ENCODE measurements at regions not wholly inside any gene's neighbourhood (a gene's known extent, or its start where the extent isn't known, plus 50 kb on each side); places are given as distances from the start of the nearest gene placed in this dataset.
A peak's percentile ranks its signal among the peaks of the same experiment; 100 is the strongest.

GRCh38 chr6:25012657-25013056 lies 76.9 kb upstream of the RIPOR2 start:
- DNase-seq (ENCODE audit: low read depth): no peak

DNA sequence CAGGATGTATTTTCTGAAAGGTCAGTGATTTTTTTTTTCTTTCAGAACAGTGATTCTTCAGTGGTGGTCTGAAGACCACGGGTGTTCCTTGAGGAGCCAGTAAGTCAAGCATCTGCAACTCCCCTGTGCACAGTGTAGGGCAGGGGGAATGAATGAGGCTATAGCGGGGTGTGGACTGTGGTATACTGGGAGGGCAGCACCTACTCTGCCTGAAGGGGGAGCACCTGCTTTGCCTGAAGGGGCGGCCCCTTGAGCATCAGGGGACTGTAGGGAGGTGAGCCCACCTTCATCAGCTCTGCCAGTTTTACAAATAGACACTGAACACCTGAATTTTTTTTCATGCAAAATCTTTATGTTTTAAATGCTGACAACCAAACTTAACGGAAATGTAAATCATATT lies 77.5 kb upstream of the RIPOR2 start:
- DNase-seq (ENCODE audit: low read depth): no peak

DNA sequence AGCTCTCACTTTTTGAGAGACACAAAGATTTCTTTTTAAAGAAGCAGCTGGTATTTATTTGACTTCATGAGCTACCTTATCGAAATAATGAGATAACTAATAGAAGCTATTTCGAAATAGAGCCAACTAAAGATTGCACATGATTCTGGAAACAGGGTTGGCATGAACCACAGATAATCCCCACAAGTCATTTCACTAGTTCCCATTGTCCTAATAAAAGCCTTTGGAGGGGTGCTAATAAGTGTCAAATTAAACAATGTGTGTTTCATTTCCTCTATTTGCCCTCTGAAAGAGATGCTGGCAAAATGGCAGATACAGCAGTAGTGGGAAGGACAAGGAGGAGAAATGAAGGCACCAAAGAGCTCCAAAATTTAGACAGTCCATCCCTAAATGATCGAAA lies 78.6 kb upstream of the RIPOR2 start:
- DNase-seq (ENCODE audit: low read depth): no peak

- no peak for DNase-seq (ENCODE audit: low read depth)
These were observed 79.2 kb upstream of the RIPOR2 start for GRCh38 chr6:25014791-25015560.

- DNase-seq (ENCODE audit: low read depth): no peak
These were observed 80.4 kb upstream of the RIPOR2 start for GRCh38 chr6:25016014-25016720.

DNA sequence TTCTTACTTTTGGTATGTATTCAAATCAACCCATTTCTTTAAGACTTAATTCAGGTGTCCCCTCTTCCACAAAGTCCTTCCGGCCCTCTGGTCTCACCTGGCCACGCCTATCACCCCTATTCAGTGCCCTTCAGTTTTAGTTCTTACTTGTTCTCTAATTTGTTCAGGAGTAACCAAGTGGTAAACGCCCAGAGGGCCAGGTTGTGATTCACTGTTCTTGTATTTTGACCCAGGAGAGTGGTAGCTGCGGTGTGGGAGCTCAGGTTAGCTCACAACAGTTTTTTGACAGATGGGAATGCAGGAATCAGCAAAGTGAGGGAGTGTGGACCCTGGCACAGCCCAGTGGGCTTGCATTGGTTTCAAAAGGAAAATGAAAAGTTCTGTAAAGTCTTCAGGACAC lies 81.7 kb upstream of the RIPOR2 start:
- DNase-seq (ENCODE audit: low read depth): no peak

GRCh38 chr6:25017932-25018567 lies 82.3 kb upstream of the RIPOR2 start:
- DNase-seq (ENCODE audit: low read depth): peak; percentile 73

- no peak for DNase-seq (ENCODE audit: low read depth)
These were observed 82.8 kb upstream of the RIPOR2 start for GRCh38 chr6:25018568-25018954.

DNA sequence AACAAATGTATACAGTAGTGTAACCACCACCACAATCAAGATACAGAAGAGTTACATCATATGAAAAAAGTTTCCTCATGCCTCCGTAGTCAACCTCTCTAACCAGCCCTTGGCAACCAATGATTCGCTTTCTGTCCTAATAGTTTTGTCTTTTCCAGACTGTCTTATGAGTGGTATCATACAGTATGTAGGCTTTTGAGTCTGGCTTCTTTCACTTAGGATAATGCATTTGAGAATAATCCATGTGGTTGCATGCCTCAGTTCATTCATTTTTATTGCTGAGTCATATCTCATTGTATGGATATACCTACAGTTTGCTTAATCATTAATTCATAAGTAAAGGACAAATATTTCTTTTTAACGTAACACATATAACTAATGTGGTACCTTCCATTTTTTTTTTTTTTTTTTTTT lies 86.4 kb upstream of the RIPOR2 start:
- no peak for DNase-seq (ENCODE audit: low read depth)

DNA sequence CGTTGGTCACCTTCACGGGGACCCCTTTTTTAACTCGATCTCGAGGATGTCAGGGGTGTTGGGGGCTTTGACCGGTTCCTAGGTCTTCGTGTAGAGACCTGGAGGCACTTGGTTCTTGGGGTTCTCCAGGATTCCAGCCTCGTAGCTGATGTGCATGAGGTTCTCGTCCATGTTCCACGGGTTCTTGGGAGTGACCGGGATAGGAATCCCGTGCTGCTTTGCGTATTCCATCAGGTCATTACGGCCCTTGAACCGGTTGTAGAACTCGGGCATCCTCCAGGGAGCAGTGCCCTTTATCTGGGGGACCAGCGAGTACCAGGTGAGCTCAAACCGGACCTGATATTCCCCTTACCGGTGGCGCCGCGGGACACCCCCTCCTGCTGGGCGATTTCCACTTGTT lies 88.0 kb upstream of the RIPOR2 start:
- no peak for DNase-seq (ENCODE audit: low read depth)

DNA sequence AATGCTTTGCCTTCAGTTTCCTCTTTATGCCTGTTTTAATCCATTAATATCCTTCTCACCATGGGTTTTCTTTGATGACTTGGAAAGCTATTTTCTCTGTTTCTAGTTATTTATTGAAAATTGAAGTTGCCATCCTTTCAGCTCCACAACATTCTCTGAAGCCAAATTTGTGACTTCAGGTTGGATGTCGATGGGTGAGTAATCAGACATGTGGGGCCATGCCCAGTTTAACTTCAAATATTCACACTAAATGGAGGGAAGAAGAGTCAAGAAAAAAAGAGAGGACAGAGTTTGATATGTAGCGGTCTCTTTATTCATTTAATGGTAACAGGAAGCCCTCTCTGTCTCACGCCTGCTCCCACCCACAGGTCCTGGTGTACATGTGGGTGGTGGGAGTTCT lies 89.1 kb upstream of the RIPOR2 start:
- no peak for DNase-seq (ENCODE audit: low read depth)

DNA sequence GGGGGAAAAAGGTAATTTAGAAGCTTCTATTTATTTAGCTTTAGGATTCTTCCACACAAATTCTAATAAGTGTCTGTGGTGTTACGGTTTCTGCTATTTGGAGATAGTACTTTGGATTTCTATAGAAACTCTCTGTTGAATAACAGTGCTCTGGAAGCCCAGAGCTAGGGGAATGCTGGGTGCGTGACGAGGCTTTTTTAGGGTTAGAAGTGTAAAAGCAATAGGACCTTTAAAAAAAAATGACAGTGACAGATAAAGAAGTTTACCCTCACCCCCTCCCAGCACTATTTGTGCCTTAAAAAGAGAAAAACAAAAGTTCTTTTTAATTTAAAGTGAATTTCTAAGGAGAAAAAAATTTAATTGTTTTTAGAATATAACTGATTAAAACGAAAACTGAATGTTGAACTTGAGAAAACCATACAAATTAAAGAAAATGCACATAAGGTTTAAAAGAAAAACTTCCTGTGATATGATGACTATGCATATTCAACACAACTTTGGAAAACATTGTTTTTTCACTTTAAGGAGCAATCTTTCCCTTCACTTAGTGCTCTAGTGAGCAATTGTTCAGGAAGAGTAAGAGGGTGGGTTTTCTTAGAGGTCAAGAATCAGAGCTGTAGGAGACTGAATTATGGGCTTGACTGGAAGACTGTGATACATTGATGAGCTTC lies 89.6 kb upstream of the RIPOR2 start:
- no peak for DNase-seq (ENCODE audit: low read depth)

- DNase-seq (ENCODE audit: low read depth): no peak
These were observed 90.2 kb upstream of the RIPOR2 start for GRCh38 chr6:25025919-25026301.

- no peak for DNase-seq (ENCODE audit: low read depth)
These were observed 91.0 kb upstream of the RIPOR2 start for GRCh38 chr6:25026723-25027122.

DNA sequence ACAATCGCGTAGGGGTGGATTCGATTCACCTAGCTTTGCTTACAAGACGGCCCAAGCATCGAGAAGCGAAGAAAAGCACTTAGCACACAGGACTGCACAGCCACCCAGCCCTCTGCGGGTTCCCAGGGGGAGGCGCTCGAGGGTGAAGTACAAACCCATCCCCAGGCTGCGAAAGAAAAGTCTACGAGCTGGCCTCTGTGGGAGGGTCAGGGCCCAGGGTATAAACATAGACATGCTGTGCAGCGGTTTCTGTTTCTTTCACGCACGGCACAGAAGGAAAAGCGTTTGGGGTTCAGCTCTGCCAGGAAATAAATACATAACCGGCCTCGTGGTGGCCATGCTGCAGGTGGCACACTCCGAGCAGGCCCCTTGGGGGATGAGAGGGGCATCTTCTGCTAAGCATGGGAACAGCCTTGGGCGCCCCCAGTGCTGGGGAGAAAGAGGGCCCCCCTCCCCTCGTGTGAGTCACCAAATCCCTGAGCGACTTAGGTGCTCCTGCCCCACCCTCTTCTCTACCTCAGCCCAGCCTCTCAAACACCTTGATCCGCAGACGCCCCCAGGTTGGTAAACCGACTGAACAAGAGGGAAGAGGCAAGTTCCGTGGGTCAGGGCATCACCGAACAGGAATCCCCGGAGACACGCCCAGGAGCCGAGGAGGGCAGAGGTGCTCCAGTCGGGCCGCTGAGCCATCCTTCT lies 91.6 kb upstream of the RIPOR2 start:
- DNase-seq (ENCODE audit: low read depth): peak; percentile 64

- no peak for DNase-seq (ENCODE audit: low read depth)
These were observed 92.6 kb upstream of the RIPOR2 start for GRCh38 chr6:25028328-25028727.

- DNase-seq (ENCODE audit: low read depth): no peak
These were observed 97.2 kb upstream of the RIPOR2 start for GRCh38 chr6:25032934-25033333.

- no peak for DNase-seq (ENCODE audit: low read depth)
These were observed 98.7 kb upstream of the RIPOR2 start for GRCh38 chr6:25034431-25034921.

DNA sequence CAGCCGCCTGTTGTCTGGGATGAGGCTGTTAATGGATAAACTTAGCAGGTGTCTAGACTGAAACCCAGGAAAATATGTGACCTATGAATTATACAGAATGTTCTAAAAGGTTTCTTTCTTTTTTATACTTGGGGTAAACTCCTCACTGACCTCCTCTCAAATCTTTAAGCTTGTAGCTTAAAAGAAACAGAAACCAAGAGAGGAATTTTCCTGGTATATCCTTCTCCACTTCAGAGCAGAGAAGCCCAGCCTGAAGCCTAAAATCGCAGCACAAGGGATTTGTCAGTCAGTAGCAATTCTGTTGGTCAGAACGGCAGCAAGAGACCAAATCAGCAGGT lies 99.4 kb upstream of the RIPOR2 start:
- no peak for DNase-seq (ENCODE audit: low read depth)

DNA sequence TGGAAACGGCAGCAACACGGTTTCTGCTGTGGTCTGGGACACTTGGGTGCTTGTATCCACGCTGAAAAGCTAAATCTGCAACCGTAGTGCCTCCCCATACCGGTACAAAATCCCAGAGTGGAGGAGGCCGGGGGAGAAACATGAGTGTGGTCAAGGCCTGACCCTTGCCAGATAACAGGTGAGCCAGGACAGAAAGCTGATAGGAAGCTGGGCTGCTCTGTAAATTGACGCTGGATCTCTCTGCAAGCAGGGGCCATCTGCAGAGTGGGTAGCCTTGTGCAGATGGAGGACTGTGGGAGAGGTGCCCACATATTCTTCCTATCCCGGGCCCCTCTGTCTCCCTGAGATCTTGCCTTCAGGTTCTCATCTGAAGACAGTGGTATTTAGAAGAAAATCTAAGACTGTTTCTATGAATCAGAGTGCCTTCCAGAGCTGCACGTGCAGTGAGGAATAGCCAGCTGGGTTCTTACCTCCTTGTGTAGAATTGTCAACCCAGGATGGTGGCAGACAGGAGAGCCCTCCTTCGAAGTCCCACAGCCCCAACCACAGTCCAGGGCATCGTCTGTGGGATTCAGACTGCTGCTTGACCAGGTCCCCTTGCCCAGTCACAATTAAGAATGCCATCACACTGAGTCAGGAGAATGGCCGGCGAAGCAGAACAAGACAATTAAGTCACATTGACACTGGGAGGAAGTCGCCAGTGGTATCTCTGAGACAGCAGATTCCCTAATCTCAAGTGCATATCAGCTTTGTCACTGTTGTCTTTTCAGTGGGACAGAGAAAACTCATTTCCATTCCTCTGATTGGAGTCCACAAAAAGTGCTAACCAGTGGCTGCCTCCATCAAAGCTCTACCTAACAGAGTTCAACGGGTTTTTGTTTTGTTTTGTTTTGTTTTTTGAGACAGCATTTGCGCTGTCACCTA lies 100.0 kb upstream of the RIPOR2 start:
- no peak for DNase-seq (ENCODE audit: low read depth)

DNA sequence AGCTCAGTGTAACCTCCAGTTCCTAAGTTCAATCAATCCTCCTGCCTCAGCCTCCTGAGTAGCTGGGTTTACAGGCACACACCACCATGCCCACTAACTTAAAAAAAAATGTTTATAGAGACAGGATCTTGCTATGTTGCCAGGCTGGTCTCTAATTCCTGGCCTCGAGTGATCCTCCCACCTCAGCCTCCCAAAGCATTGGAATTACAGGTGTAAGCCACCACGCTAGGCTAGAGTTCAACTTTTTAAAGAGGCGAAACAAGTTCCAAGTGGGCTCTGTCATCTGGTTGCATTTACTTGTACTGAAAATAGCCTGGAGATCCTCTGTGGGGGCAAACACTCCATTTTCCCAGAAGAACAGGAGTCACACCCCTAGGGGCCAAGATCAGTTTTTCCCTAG lies 100.7 kb upstream of the RIPOR2 start:
- no peak for DNase-seq (ENCODE audit: low read depth)
